Astrocyte of the cerebellum (primary cell): ENCODE measurements at regions not wholly inside any gene's neighbourhood (a gene's known extent, or its start where the extent isn't known, plus 50 kb on each side); places are given as distances from the start of the nearest gene placed in this dataset.

Experiments used
- DNase-seq: peaks from one replicate; pipeline ENCODE4 v3.0.0-alpha.2; 2011; ENCODE audit warnings: low read depth
- H3K4me3 ChIP-seq: 2 replicates; pipeline ENCODE4 v1.5.1; 2011; ENCODE audit warnings: mild to moderate bottlenecking, low read depth, low read length, moderate library complexity
- in situ Hi-C: cut with HindIII; loops from 2 replicates; pipeline ENCODE4 v1.10.0; 2017; ENCODE audit warnings: low sequenced_read_pairs
- TF ChIP-seq, protein P1 (sequence below): IDR thresholded peaks from 2 replicates; pipeline ENCODE4 v1.5.1; 2012; ENCODE audit warnings: low read length, low read depth, moderate library complexity, mild to moderate bottlenecking; ENCODE audit errors: missing control alignments

DNA sequence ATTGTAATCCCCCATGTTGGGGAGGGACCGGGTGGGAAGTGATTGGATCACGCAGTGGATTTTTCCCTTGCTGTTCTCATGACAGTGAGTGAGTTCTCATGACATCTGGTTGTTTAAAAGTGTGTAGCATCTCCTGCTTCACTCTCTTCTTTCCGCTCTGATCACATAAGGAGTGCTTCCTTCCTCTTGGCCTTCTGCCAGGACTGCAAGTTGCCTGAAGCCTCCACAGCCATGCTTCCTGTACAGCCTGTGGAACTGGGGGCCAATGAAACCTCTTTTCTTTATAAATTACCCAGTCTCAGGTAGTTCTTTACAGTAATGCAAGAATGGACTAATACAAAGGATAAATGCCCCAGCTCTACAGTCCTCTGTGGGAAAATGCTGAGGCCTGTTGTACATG lies 437.5 kb upstream of the NXPH2 start:
- no peak for DNase-seq
- in situ Hi-C loops, result no loop called here
- TF ChIP-seq, protein P1, sequence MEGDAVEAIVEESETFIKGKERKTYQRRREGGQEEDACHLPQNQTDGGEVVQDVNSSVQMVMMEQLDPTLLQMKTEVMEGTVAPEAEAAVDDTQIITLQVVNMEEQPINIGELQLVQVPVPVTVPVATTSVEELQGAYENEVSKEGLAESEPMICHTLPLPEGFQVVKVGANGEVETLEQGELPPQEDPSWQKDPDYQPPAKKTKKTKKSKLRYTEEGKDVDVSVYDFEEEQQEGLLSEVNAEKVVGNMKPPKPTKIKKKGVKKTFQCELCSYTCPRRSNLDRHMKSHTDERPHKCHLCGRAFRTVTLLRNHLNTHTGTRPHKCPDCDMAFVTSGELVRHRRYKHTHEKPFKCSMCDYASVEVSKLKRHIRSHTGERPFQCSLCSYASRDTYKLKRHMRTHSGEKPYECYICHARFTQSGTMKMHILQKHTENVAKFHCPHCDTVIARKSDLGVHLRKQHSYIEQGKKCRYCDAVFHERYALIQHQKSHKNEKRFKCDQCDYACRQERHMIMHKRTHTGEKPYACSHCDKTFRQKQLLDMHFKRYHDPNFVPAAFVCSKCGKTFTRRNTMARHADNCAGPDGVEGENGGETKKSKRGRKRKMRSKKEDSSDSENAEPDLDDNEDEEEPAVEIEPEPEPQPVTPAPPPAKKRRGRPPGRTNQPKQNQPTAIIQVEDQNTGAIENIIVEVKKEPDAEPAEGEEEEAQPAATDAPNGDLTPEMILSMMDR, result no peak
- H3K4me3 ChIP-seq, result no peak overlapping the region

DNA sequence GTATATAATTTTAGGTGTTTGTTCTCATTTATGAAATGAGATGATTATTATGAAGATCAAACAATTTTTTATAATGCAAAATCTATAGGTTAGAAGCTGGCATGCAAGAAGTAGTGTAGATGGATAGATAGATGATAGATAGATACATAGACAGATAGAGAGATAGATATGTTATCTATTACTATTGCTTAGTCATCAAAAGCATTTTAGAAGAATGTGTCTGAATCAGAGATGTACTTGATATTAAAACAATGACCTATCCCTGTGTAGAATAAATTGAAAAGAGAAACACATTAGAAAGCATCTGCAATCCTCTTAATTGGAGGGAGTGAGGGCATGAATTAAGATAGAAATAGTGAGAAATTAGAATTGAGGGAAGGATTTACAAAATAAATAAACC lies 436.2 kb upstream of the NXPH2 start:
- TF ChIP-seq, protein P1, result no peak
- in situ Hi-C loops, result no loop called here
- H3K4me3 ChIP-seq, result no peak overlapping the region
- DNase-seq, result no peak

DNA sequence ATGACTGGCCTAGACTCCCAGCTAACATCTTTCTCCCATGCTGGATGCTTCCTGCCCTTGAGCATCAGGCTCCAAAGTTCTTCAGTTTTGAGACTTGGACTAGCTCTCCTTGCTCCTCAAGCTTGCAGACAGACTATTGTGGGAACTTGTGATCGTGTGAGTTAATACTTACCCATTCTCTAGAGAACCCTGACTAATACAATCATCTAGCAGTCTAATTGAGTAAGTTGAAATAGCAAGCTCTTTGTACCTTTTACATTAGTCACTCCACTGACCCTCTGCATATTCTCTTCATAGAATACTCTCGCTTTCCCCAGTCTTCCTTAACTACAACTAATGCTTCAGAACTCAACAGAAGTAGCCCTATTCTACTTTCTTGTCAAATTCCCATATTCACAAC lies 434.6 kb upstream of the NXPH2 start:
- no peak overlapping the region for H3K4me3 ChIP-seq
- TF ChIP-seq, protein P1, result no peak
- no peak for DNase-seq
- in situ Hi-C loops, result no loop called here

DNA sequence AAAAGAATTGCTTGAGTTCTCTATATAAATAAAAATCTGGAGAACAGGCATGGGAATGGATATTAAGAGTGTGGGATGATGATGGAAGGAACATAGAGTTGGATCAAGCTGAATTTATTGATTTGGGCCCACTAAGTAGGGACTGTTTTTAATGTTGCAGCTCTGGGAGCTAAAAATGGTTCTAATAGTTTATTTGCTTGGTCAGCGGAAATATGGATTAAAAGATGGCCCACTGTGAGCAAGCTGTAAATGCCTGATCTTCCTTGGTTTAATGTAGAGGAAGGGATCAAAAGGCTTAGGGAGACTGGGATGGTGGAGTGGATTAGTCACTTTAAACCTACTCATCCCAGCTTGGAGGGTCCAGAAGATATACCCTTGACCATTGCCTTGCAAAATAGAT lies 429.4 kb upstream of the NXPH2 start:
- in situ Hi-C loops, result no loop called here
- TF ChIP-seq, protein P1, result no peak
- no peak overlapping the region for H3K4me3 ChIP-seq
- DNase-seq, result no peak

DNA sequence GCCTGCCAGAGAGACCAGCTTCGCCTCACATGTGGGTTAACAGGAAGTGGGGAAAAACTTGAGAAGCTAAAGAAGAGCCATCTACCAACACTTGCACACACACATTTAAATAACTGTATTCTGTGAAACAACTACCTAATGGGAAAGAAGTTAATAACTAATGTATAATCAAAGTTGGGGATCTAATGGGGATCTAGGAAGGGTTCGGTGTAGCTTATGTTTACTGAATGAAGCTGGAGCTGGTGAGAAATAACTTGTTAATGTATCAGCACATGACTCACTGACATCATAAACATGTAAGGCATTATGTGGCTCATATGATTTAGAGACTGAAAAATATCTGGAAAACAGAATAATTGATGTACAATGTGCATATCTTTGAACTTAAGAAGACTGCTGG lies 421.3 kb upstream of the NXPH2 start:
- TF ChIP-seq, protein P1, result no peak
- H3K4me3 ChIP-seq, result no peak overlapping the region
- in situ Hi-C loops, result no loop called here
- DNase-seq, result no peak

DNA sequence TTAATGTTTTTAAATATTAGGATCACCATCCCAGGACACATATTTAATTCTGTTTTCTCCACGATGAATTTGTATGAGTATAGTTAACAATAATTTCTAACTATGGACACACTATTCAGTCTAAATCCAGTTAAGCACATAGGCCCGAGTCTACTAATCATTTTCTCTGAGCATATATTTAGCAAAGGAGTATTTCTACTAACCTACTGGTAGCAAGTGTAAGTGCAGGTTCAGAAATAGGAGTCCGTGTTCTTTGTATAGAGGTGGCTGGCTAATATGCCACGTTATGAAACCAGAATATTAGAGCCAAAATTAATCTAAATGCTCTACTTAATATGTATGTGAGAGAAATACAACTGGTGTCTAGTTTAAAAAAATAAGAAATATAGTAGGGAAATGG lies 416.6 kb upstream of the NXPH2 start:
- no peak for DNase-seq
- no peak overlapping the region for H3K4me3 ChIP-seq
- in situ Hi-C loops, result no loop called here
- TF ChIP-seq, protein P1, result no peak

DNA sequence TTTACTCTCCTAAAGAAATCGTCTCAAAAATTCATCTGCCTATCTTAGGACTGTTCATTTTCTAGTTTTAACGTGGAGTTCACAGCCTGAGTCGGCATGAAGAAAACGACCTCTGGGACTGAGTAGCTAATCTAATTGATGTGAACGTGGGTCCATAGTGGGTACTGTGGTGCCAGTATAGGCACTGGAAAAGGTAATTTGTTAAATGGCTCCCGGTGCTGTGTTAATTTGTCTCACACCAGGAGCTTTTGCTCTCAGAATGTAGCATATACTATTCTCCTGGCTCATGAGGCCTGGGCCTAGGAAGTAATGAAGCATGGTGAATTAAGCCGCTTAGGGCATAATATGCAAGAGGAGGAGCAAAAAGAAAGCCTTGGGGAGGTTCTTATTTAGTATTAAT lies 414.4 kb upstream of the NXPH2 start:
- H3K4me3 ChIP-seq, result no peak overlapping the region
- no peak for DNase-seq
- in situ Hi-C loops, result no loop called here
- TF ChIP-seq, protein P1, result no peak
